22Rv1 (cell line): ENCODE measurements at regions not wholly inside any gene's neighbourhood (a gene's known extent, or its start where the extent isn't known, plus 50 kb on each side); places are given as distances from the start of the nearest gene placed in this dataset.

Source experiments
- ZFX ChIP-seq: fragments of 450-650 bp; IDR thresholded peaks from 2 replicates; pipeline ENCODE4 v1.6.1; 2017; ENCODE audit warnings: antibody characterized with exemption, borderline replicate concordance
- TF ChIP-seq, protein P1 (sequence below): fragments of 450-650 bp; IDR thresholded peaks from 2 replicates; pipeline ENCODE4 v1.5.1; 2017; ENCODE audit warnings: mild to moderate bottlenecking

GRCh38 chr16:6946106-6946505 is 386.5 kb upstream of the RBFOX1 start:
- TF ChIP-seq, protein P1, sequence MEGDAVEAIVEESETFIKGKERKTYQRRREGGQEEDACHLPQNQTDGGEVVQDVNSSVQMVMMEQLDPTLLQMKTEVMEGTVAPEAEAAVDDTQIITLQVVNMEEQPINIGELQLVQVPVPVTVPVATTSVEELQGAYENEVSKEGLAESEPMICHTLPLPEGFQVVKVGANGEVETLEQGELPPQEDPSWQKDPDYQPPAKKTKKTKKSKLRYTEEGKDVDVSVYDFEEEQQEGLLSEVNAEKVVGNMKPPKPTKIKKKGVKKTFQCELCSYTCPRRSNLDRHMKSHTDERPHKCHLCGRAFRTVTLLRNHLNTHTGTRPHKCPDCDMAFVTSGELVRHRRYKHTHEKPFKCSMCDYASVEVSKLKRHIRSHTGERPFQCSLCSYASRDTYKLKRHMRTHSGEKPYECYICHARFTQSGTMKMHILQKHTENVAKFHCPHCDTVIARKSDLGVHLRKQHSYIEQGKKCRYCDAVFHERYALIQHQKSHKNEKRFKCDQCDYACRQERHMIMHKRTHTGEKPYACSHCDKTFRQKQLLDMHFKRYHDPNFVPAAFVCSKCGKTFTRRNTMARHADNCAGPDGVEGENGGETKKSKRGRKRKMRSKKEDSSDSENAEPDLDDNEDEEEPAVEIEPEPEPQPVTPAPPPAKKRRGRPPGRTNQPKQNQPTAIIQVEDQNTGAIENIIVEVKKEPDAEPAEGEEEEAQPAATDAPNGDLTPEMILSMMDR, result no peak
- no peak for TF ChIP-seq ZFX
